ENCODE measurements at regions not wholly inside any gene's neighbourhood (a gene's known extent, or its start where the extent isn't known, plus 50 kb on each side); places are given as distances from the start of the nearest gene placed in this dataset.
"Not testable (repeated sequence)": the region's sequence is repeated elsewhere in the genome, so short reads cannot be mapped to it uniquely, and the experiment has no call there.

GRCh38 chr17:33551911-33552310 is 258.8 kb upstream of the ASIC2 start:
- no peak for FAIRE-seq
- no peak for DNase-seq (ENCODE audit: insufficient read length, low spot score)

GRCh38 chr17:33560165-33560564 is 267.1 kb upstream of the ASIC2 start:
- DNase-seq (ENCODE audit: insufficient read length, low spot score) (no peak), FAIRE-seq (no peak)

- FAIRE-seq (no peak), DNase-seq (ENCODE audit: insufficient read length, low spot score) (no peak)
Measured at GRCh38 chr17:33560871-33561270, 267.8 kb upstream of the ASIC2 start.

- DNase-seq (ENCODE audit: insufficient read length, low spot score) (no peak), FAIRE-seq (no peak)
Measured at GRCh38 chr17:33561569-33562334, 268.7 kb upstream of the ASIC2 start.

GRCh38 chr17:33562792-33563191 is 269.7 kb upstream of the ASIC2 start:
- FAIRE-seq = no peak

GRCh38 chr17:33564146-33564545 is 271.1 kb upstream of the ASIC2 start:
- FAIRE-seq = no peak
- DNase-seq (ENCODE audit: insufficient read length, low spot score) = no peak

More at GRCh38 chr17:33562792-33563191, 269.7 kb upstream of the ASIC2 start:
- DNase-seq (ENCODE audit: insufficient read length, low spot score) = no peak

- DNase-seq (ENCODE audit: insufficient read length, low spot score) = no peak
- no peak for FAIRE-seq
Measured at GRCh38 chr17:33567223-33567622, 274.1 kb upstream of the ASIC2 start.

GRCh38 chr17:33572615-33573014 is 279.5 kb upstream of the ASIC2 start:
- FAIRE-seq = no peak
- DNase-seq (ENCODE audit: insufficient read length, low spot score) = no peak

- no peak for FAIRE-seq
Measured at GRCh38 chr17:33574942-33575445, 281.9 kb upstream of the ASIC2 start.

GRCh38 chr17:33579740-33580139 is 286.6 kb upstream of the ASIC2 start:
- FAIRE-seq; DNase-seq (ENCODE audit: insufficient read length, low spot score): not testable (repeated sequence)

More at GRCh38 chr17:33574942-33575445, 281.9 kb upstream of the ASIC2 start:
- no peak for DNase-seq (ENCODE audit: insufficient read length, low spot score)

GRCh38 chr17:33580215-33580614 is 287.1 kb upstream of the ASIC2 start:
- FAIRE-seq (no peak), DNase-seq (ENCODE audit: insufficient read length, low spot score) (no peak)

GRCh38 chr17:33582661-33583060 is 289.6 kb upstream of the ASIC2 start:
- no peak for FAIRE-seq
- DNase-seq (ENCODE audit: insufficient read length, low spot score) = no peak

- FAIRE-seq = no peak
Measured at GRCh38 chr17:33583518-33584417, 290.7 kb upstream of the ASIC2 start.

GRCh38 chr17:33593991-33594390 is 300.9 kb upstream of the ASIC2 start:
- FAIRE-seq = no peak
- DNase-seq (ENCODE audit: insufficient read length, low spot score) = no peak

More at GRCh38 chr17:33583518-33584417, 290.7 kb upstream of the ASIC2 start:
- no peak for DNase-seq (ENCODE audit: insufficient read length, low spot score)

- no peak for FAIRE-seq
Measured at GRCh38 chr17:33595828-33596227, 302.7 kb upstream of the ASIC2 start.

GRCh38 chr17:33596899-33597298 is 303.8 kb upstream of the ASIC2 start:
- FAIRE-seq (no peak), DNase-seq (ENCODE audit: insufficient read length, low spot score) (no peak)

More at GRCh38 chr17:33595828-33596227, 302.7 kb upstream of the ASIC2 start:
- DNase-seq (ENCODE audit: insufficient read length, low spot score) = no peak

GRCh38 chr17:33598797-33599196 is 305.7 kb upstream of the ASIC2 start:
- FAIRE-seq (no peak), DNase-seq (ENCODE audit: insufficient read length, low spot score) (no peak)

- no peak for DNase-seq (ENCODE audit: insufficient read length, low spot score)
- no peak for FAIRE-seq
Measured at GRCh38 chr17:33602981-33603380, 309.9 kb upstream of the ASIC2 start.

GRCh38 chr17:33603789-33604188 is 310.7 kb upstream of the ASIC2 start:
- DNase-seq (ENCODE audit: insufficient read length, low spot score) (no peak), FAIRE-seq (no peak)

- DNase-seq (ENCODE audit: insufficient read length, low spot score) (no peak), FAIRE-seq (no peak)
Measured at GRCh38 chr17:33611532-33611931, 318.4 kb upstream of the ASIC2 start.

GRCh38 chr17:33615861-33616260 is 322.8 kb upstream of the ASIC2 start:
- no peak for FAIRE-seq

More at GRCh38 chr17:33615861-33616260, 322.8 kb upstream of the ASIC2 start:
- DNase-seq (ENCODE audit: insufficient read length, low spot score) = no peak

Measured in HTR-8/SVneo (cell line).